ENCODE measurements at regions not wholly inside any gene's neighbourhood (a gene's known extent, or its start where the extent isn't known, plus 50 kb on each side); places are given as distances from the start of the nearest gene placed in this dataset.

DNA sequence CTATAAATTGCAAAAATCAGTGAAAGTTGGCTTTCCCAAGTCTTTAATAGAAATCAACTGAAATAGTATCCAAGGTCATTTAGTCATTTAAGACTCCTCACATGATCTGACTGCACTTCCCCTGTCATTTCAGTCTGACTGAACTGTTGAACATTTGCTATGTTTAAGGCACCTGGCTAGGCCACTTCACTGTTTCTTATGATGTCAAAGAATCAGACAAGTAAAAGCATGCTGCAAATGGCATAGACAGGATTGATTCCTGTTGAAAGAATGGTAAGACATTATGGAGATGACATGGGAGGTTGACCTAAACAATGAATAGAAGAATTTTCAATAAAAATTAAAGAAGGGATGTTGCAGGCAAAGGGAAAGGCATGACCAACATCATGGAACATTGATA, 502.1 kb downstream of the NFIB start:
- ATAC-seq = no peak

GRCh38 chr9:13810510-13810909, 503.4 kb downstream of the NFIB start:
- no peak for ATAC-seq
- TF ChIP-seq PPARA (CRISPR knock-in tag; IDR thresholded peaks at IDR 0.05; ENCODE audit: borderline replicate concordance) (no peak), ZFP3 (CRISPR knock-in tag; IDR thresholded peaks at IDR 0.05) (no peak), ISL1 (CRISPR knock-in tag; IDR thresholded peaks at IDR 0.05) (no peak), GLIS3 (CRISPR knock-in tag; IDR thresholded peaks at IDR 0.05) (no peak), TSHZ2 (CRISPR knock-in tag; IDR thresholded peaks at IDR 0.05) (no peak), ARNTL (CRISPR knock-in tag; IDR thresholded peaks at IDR 0.05; ENCODE audit: borderline replicate concordance, low read depth) (no peak), CSDC2 (CRISPR knock-in tag; IDR thresholded peaks at IDR 0.05) (no peak), TOX (CRISPR knock-in tag; IDR thresholded peaks at IDR 0.05; ENCODE audit: borderline replicate concordance) (no peak), ZNF8 (CRISPR knock-in tag; IDR thresholded peaks at IDR 0.05) (no peak), ZC3H10 (CRISPR knock-in tag; IDR thresholded peaks at IDR 0.05) (no peak), RARB (CRISPR knock-in tag; IDR thresholded peaks at IDR 0.05) (no peak), OSR1 (CRISPR knock-in tag; IDR thresholded peaks at IDR 0.05) (no peak), ZNF565 (CRISPR knock-in tag; conservative IDR thresholded peaks at IDR 0.05; ENCODE audit: low read depth) (no peak)
- TF ChIP-seq, protein P1, sequence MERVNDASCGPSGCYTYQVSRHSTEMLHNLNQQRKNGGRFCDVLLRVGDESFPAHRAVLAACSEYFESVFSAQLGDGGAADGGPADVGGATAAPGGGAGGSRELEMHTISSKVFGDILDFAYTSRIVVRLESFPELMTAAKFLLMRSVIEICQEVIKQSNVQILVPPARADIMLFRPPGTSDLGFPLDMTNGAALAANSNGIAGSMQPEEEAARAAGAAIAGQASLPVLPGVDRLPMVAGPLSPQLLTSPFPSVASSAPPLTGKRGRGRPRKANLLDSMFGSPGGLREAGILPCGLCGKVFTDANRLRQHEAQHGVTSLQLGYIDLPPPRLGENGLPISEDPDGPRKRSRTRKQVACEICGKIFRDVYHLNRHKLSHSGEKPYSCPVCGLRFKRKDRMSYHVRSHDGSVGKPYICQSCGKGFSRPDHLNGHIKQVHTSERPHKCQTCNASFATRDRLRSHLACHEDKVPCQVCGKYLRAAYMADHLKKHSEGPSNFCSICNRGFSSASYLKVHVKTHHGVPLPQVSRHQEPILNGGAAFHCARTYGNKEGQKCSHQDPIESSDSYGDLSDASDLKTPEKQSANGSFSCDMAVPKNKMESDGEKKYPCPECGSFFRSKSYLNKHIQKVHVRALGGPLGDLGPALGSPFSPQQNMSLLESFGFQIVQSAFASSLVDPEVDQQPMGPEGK (CRISPR knock-in tag; IDR thresholded peaks at IDR 0.05; ENCODE audit: borderline replicate concordance) = no peak
- TF ChIP-seq, protein P2, sequence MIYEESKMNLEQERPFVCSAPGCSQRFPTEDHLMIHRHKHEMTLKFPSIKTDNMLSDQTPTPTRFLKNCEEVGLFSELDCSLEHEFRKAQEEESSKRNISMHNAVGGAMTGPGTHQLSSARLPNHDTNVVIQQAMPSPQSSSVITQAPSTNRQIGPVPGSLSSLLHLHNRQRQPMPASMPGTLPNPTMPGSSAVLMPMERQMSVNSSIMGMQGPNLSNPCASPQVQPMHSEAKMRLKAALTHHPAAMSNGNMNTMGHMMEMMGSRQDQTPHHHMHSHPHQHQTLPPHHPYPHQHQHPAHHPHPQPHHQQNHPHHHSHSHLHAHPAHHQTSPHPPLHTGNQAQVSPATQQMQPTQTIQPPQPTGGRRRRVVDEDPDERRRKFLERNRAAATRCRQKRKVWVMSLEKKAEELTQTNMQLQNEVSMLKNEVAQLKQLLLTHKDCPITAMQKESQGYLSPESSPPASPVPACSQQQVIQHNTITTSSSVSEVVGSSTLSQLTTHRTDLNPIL (CRISPR knock-in tag; IDR thresholded peaks at IDR 0.05; ENCODE audit: low read depth) = no peak

More for the DNA sequence above, 502.1 kb downstream of the NFIB start:
- no peak for TF ChIP-seq ZFP3 (CRISPR knock-in tag; IDR thresholded peaks at IDR 0.05)
- TF ChIP-seq, protein P1 (CRISPR knock-in tag; IDR thresholded peaks at IDR 0.05; ENCODE audit: borderline replicate concordance) = no peak
- no peak for TF ChIP-seq TCF4 (CRISPR knock-in tag; IDR thresholded peaks at IDR 0.05; ENCODE audit: borderline replicate concordance)
- TF ChIP-seq TSHZ2 (CRISPR knock-in tag; IDR thresholded peaks at IDR 0.05) = no peak
- no peak for TF ChIP-seq TOX (CRISPR knock-in tag; IDR thresholded peaks at IDR 0.05; ENCODE audit: borderline replicate concordance)
- no peak for TF ChIP-seq ARNTL (CRISPR knock-in tag; IDR thresholded peaks at IDR 0.05; ENCODE audit: borderline replicate concordance, low read depth)
- TF ChIP-seq ZNF70 (CRISPR knock-in tag; IDR thresholded peaks at IDR 0.05) = no peak
- TF ChIP-seq PPARA (CRISPR knock-in tag; IDR thresholded peaks at IDR 0.05; ENCODE audit: borderline replicate concordance) = no peak
- TF ChIP-seq ESRRG (CRISPR knock-in tag; IDR thresholded peaks at IDR 0.05) = no peak
- TF ChIP-seq, protein P2 (CRISPR knock-in tag; IDR thresholded peaks at IDR 0.05; ENCODE audit: low read depth) = no peak
- TF ChIP-seq RARB (CRISPR knock-in tag; IDR thresholded peaks at IDR 0.05) = no peak
- TF ChIP-seq, protein P3, sequence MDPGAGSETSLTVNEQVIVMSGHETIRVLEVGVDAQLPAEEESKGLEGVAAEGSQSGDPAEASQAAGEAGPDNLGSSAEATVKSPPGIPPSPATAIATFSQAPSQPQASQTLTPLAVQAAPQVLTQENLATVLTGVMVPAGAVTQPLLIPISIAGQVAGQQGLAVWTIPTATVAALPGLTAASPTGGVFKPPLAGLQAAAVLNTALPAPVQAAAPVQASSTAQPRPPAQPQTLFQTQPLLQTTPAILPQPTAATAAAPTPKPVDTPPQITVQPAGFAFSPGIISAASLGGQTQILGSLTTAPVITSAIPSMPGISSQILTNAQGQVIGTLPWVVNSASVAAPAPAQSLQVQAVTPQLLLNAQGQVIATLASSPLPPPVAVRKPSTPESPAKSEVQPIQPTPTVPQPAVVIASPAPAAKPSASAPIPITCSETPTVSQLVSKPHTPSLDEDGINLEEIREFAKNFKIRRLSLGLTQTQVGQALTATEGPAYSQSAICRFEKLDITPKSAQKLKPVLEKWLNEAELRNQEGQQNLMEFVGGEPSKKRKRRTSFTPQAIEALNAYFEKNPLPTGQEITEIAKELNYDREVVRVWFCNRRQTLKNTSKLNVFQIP (CRISPR knock-in tag; IDR thresholded peaks at IDR 0.05; ENCODE audit: borderline replicate concordance, low read depth) = no peak
- no peak for TF ChIP-seq CSDC2 (CRISPR knock-in tag; IDR thresholded peaks at IDR 0.05)
- TF ChIP-seq ZNF565 (CRISPR knock-in tag; conservative IDR thresholded peaks at IDR 0.05; ENCODE audit: low read depth) = no peak
- no peak for TF ChIP-seq ZC3H10 (CRISPR knock-in tag; IDR thresholded peaks at IDR 0.05)
- no peak for TF ChIP-seq ISL1 (CRISPR knock-in tag; IDR thresholded peaks at IDR 0.05)

Measured in SK-N-SH treated with all-trans-retinoic acid at 6 μM for 48 hours (cell line).